LNCAP (cell line): ENCODE measurements at regions not wholly inside any gene's neighbourhood (a gene's known extent, or its start where the extent isn't known, plus 50 kb on each side); places are given as distances from the start of the nearest gene placed in this dataset.

Experiments
- CTCF ChIP-seq: fragments of 450-650 bp; IDR thresholded peaks from 2 replicates; pipeline ENCODE4 v1.5.1; 2017; ENCODE audit warnings: mild to moderate bottlenecking

GRCh38 chr7:12111422-12112405, 99.4 kb upstream of the TMEM106B start:
- no peak for TF ChIP-seq CTCF

GRCh38 chr7:12117170-12117569, 93.9 kb upstream of the TMEM106B start:
- TF ChIP-seq CTCF, result no peak

- TF ChIP-seq CTCF, result no peak
Observed at GRCh38 chr7:12119620-12120303, 91.3 kb upstream of the TMEM106B start.

- TF ChIP-seq CTCF, result no peak
Observed at GRCh38 chr7:12120632-12121031, 90.5 kb upstream of the TMEM106B start.

GRCh38 chr7:12123172-12123571, 87.9 kb upstream of the TMEM106B start:
- no peak for TF ChIP-seq CTCF

GRCh38 chr7:12124028-12124427, 87.1 kb upstream of the TMEM106B start:
- no peak for TF ChIP-seq CTCF

- no peak for TF ChIP-seq CTCF
Observed at GRCh38 chr7:12127455-12127854, 83.6 kb upstream of the TMEM106B start.
